Suppressor macrophage treated with lipopolysaccharide for 1 hour (primary cell): ENCODE measurements at regions not wholly inside any gene's neighbourhood (a gene's known extent, or its start where the extent isn't known, plus 50 kb on each side); places are given as distances from the start of the nearest gene placed in this dataset.
"Not testable (repeated sequence)": the region's sequence is repeated elsewhere in the genome, so short reads cannot be mapped to it uniquely, and the experiment has no call there.

ENCODE experiments used
- DNase-seq, 3 donors: peaks; one replicate each; pipeline ENCODE4 v3.0.0-alpha.2; 2020 to 2022

GRCh38 chr12:18008642-18009041 lies 81.4 kb downstream of the RERGL start:
- DNase-seq: no peak

GRCh38 chr12:17999174-17999801 lies 90.7 kb downstream of the RERGL start:
- no peak for DNase-seq

GRCh38 chr12:17992002-17992656 lies 97.9 kb downstream of the RERGL start:
- peak; percentile 41 to 56 (median 53) for DNase-seq

- no peak for DNase-seq
Observed at GRCh38 chr12:17982556-17982955, 107.4 kb downstream of the RERGL start.

- no peak for DNase-seq
Observed at GRCh38 chr12:17976202-17976601, 113.8 kb downstream of the RERGL start.

GRCh38 chr12:17975763-17976162 lies 114.2 kb downstream of the RERGL start:
- DNase-seq: no peak

GRCh38 chr12:17975239-17975638 lies 114.8 kb downstream of the RERGL start:
- DNase-seq: no peak

GRCh38 chr12:17971850-17972249 lies 118.1 kb downstream of the RERGL start:
- DNase-seq: no peak

- DNase-seq: no peak
Observed at GRCh38 chr12:17954788-17955187, 135.2 kb downstream of the RERGL start.

GRCh38 chr12:17950898-17951297 lies 139.1 kb downstream of the RERGL start:
- no peak for DNase-seq

GRCh38 chr12:17949558-17950141 lies 140.3 kb downstream of the RERGL start:
- DNase-seq: no peak

GRCh38 chr12:17928708-17929366 lies 161.2 kb downstream of the RERGL start:
- DNase-seq: no peak

GRCh38 chr12:17918013-17918412 lies 172.0 kb downstream of the RERGL start:
- DNase-seq: no peak

- DNase-seq: no peak
Observed at GRCh38 chr12:17884581-17884980, 205.4 kb downstream of the RERGL start.

GRCh38 chr12:17878714-17879113 lies 211.3 kb downstream of the RERGL start:
- DNase-seq: no peak

GRCh38 chr12:17875230-17875629 lies 214.8 kb downstream of the RERGL start:
- DNase-seq: no peak

GRCh38 chr12:17866802-17867201 lies 223.2 kb downstream of the RERGL start:
- DNase-seq: no peak

- DNase-seq: not testable (repeated sequence)
Observed at GRCh38 chr12:17855548-17855947, 234.4 kb downstream of the RERGL start.

- DNase-seq: no peak
Observed at GRCh38 chr12:17853054-17853453, 236.9 kb downstream of the RERGL start.

- DNase-seq: no peak
Observed at GRCh38 chr12:17841496-17841895, 248.5 kb downstream of the RERGL start.

GRCh38 chr12:17829813-17830212 lies 260.2 kb downstream of the RERGL start:
- DNase-seq: no peak

GRCh38 chr12:17818931-17819330 lies 271.1 kb downstream of the RERGL start:
- DNase-seq: no peak

GRCh38 chr12:17810399-17810798 lies 279.6 kb downstream of the RERGL start:
- DNase-seq: no peak

- DNase-seq: no peak
Observed at GRCh38 chr12:17809206-17809605, 280.8 kb downstream of the RERGL start.
